Vagina (tissue), 2 donors: ENCODE measurements at regions not wholly inside any gene's neighbourhood (a gene's known extent, or its start where the extent isn't known, plus 50 kb on each side); places are given as distances from the start of the nearest gene placed in this dataset.

Source experiments
- POLR2A ChIP-seq, 2 donors: fragments of 450-650 bp; IDR thresholded peaks; one replicate each; pipeline ENCODE4 v1.6.1; 2017; ENCODE audit warnings: antibody characterized with exemption in 2 of 2, mild to moderate bottlenecking in 2 of 2, moderate library complexity in 2 of 2
- TF ChIP-seq, protein P1 (sequence below), 3 experiments: fragments of 450-650 bp in 2 of 3; fragments of 200-600 bp in 1 of 3; sonication (generic) in 1 of 3; IDR thresholded peaks; one replicate each; pipeline ENCODE4 v1.5.1; 2017 to 2019; ENCODE audit warnings: antibody characterized with exemption in 3 of 3, mild to moderate bottlenecking in 2 of 3, moderate library complexity in 2 of 3

DNA sequence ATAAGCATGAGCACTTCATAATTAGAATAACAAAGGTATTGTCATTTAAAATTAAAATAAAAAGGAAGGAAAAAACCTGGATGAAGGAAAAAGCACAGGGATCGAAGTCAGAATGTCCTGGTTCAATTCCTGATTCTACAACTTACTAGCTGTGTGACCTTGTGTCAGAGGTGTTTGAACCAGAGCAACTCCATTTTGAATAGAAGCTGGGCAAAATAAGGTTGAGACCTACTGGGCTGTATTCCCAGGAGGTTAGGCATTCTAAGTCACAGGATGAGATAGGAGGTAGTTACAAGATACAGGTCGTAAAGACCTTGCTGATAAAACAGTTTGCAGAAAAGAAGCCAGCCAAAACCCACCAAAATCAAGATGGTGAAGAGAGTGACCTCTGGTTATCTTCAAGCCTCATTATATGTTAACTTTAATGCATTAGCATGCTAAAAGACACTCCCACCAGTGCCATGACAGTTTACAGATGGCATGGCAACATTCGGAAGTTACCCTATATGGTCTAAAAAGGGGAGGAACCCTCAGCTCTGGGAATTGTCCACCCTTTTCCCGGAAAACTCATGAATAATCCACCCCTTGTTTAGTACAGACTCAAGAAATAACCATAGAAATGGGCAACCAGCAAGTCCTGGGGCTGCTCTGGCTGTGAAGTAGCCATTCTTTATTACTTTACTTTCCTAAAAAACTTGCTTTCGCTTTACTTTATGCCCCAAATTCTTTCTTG lies 412.7 kb downstream of the PIK3R1 start:
- TF ChIP-seq, protein P1, sequence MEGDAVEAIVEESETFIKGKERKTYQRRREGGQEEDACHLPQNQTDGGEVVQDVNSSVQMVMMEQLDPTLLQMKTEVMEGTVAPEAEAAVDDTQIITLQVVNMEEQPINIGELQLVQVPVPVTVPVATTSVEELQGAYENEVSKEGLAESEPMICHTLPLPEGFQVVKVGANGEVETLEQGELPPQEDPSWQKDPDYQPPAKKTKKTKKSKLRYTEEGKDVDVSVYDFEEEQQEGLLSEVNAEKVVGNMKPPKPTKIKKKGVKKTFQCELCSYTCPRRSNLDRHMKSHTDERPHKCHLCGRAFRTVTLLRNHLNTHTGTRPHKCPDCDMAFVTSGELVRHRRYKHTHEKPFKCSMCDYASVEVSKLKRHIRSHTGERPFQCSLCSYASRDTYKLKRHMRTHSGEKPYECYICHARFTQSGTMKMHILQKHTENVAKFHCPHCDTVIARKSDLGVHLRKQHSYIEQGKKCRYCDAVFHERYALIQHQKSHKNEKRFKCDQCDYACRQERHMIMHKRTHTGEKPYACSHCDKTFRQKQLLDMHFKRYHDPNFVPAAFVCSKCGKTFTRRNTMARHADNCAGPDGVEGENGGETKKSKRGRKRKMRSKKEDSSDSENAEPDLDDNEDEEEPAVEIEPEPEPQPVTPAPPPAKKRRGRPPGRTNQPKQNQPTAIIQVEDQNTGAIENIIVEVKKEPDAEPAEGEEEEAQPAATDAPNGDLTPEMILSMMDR (IDR thresholded peaks at IDR 0.05), result no peak
- no peak for TF ChIP-seq POLR2A (IDR thresholded peaks at IDR 0.05)
